ENCODE measurements at regions not wholly inside any gene's neighbourhood (a gene's known extent, or its start where the extent isn't known, plus 50 kb on each side); places are given as distances from the start of the nearest gene placed in this dataset.
"Not testable (repeated sequence)": the region's sequence is repeated elsewhere in the genome, so short reads cannot be mapped to it uniquely, and the experiment has no call there.

- DNase-seq (ENCODE audit: low spot score): not testable (repeated sequence)
Measured at GRCh38 chr5:101743000-101743399, 553.1 kb downstream of the SLCO4C1 start.

GRCh38 chr5:101728933-101729332, 567.2 kb downstream of the SLCO4C1 start:
- DNase-seq (ENCODE audit: low spot score): peak; percentile 2

- no peak for DNase-seq (ENCODE audit: low spot score)
Measured at GRCh38 chr5:101721543-101721942, 574.5 kb downstream of the SLCO4C1 start.

- DNase-seq (ENCODE audit: low spot score): no peak
Measured at GRCh38 chr5:101720033-101720432, 576.1 kb downstream of the SLCO4C1 start.

- DNase-seq (ENCODE audit: low spot score): no peak
Measured at GRCh38 chr5:101717721-101718120, 578.4 kb downstream of the SLCO4C1 start.

GRCh38 chr5:101716941-101717340, 579.1 kb downstream of the SLCO4C1 start:
- DNase-seq (ENCODE audit: low spot score): no peak

GRCh38 chr5:101715790-101716189, 580.3 kb downstream of the SLCO4C1 start:
- DNase-seq (ENCODE audit: low spot score): not testable (repeated sequence)

GRCh38 chr5:101689306-101689705, 606.8 kb downstream of the SLCO4C1 start:
- DNase-seq (ENCODE audit: low spot score): no peak

GRCh38 chr5:101688156-101688555, 607.9 kb downstream of the SLCO4C1 start:
- DNase-seq (ENCODE audit: low spot score): no peak

GRCh38 chr5:101687349-101687985, 608.6 kb downstream of the SLCO4C1 start:
- no peak for DNase-seq (ENCODE audit: low spot score)

- peak; percentile 30 for DNase-seq (ENCODE audit: low spot score)
Measured at GRCh38 chr5:101686536-101687157, 609.4 kb downstream of the SLCO4C1 start.

GRCh38 chr5:101679816-101680215, 616.3 kb downstream of the SLCO4C1 start:
- DNase-seq (ENCODE audit: low spot score): no peak

GRCh38 chr5:101678481-101679193, 617.4 kb downstream of the SLCO4C1 start:
- DNase-seq (ENCODE audit: low spot score): peak; percentile 40

GRCh38 chr5:101677961-101678360, 618.1 kb downstream of the SLCO4C1 start:
- DNase-seq (ENCODE audit: low spot score): no peak

- DNase-seq (ENCODE audit: low spot score): no peak
Measured at GRCh38 chr5:101676646-101677045, 619.4 kb downstream of the SLCO4C1 start.

- no peak for DNase-seq (ENCODE audit: low spot score)
Measured at GRCh38 chr5:101675510-101676219, 620.4 kb downstream of the SLCO4C1 start.

- DNase-seq (ENCODE audit: low spot score): no peak
Measured at GRCh38 chr5:101673120-101673519, 623.0 kb downstream of the SLCO4C1 start.

- no peak for DNase-seq (ENCODE audit: low spot score)
Measured at GRCh38 chr5:101664071-101664791, 631.9 kb downstream of the SLCO4C1 start.

- no peak for DNase-seq (ENCODE audit: low spot score)
Measured at GRCh38 chr5:101663543-101663942, 632.5 kb downstream of the SLCO4C1 start.

GRCh38 chr5:101662263-101662662, 633.8 kb downstream of the SLCO4C1 start:
- no peak for DNase-seq (ENCODE audit: low spot score)

- DNase-seq (ENCODE audit: low spot score): no peak
Measured at GRCh38 chr5:101658433-101658832, 637.7 kb downstream of the SLCO4C1 start.

GRCh38 chr5:101653996-101654395, 642.1 kb downstream of the SLCO4C1 start:
- DNase-seq (ENCODE audit: low spot score): no peak

All from COLO829 (cell line).